ENCODE measurements at regions not wholly inside any gene's neighbourhood (a gene's known extent, or its start where the extent isn't known, plus 50 kb on each side); places are given as distances from the start of the nearest gene placed in this dataset.

DNA sequence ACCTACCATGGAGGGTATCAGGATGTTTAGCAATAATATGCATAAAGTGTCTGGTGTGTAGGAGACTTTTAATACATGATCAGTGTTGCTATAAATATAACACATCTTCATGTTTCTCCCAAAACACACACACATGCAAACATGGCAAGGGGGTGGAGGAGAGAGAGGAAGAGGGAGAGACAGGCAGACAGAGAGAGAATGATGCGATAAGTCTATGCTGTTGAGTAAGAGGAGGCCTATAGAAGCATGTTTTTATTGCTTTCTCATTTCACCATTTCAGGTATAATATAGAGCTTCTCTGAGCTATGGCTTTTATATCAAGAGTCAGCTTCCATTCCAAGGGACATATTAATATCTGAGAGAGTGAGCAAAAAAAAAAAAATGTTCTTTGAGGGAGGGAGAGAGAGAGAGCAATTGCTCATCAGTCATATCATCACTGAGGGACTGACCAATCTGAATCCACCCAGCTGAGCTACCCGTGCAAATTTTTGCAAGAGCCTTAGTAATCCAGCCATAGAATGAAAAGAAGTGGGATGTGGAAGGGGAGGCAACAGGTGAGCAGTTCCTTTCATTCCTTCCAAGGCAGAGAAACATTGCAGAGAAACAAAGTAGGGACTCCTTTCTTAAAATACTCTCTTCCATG lies 54.8 kb upstream of the RASSF8 start:
- intact Hi-C loops (cut with DNase I; ENCODE audit: low total_unique reads) (no loop called here), in situ Hi-C loops (cut with MboI; ENCODE audit: low sequenced_read_pairs in 4 of 4) (no loop called here)
- Histone ChIP-seq H3K27ac (no peak overlapping the region), H3K4me1 (no peaks in the 10 kb centered on the region), H3K36me3 (no peaks in the 10 kb centered on the region), H3K4me3 (no peak overlapping the region), H3K27me3 (no peaks in the 10 kb centered on the region), H3K9me3 (no peaks in the 10 kb centered on the region)
- TF ChIP-seq POLR2A (IDR thresholded peaks at IDR 0.05), result no peak
- TF ChIP-seq, protein P1, sequence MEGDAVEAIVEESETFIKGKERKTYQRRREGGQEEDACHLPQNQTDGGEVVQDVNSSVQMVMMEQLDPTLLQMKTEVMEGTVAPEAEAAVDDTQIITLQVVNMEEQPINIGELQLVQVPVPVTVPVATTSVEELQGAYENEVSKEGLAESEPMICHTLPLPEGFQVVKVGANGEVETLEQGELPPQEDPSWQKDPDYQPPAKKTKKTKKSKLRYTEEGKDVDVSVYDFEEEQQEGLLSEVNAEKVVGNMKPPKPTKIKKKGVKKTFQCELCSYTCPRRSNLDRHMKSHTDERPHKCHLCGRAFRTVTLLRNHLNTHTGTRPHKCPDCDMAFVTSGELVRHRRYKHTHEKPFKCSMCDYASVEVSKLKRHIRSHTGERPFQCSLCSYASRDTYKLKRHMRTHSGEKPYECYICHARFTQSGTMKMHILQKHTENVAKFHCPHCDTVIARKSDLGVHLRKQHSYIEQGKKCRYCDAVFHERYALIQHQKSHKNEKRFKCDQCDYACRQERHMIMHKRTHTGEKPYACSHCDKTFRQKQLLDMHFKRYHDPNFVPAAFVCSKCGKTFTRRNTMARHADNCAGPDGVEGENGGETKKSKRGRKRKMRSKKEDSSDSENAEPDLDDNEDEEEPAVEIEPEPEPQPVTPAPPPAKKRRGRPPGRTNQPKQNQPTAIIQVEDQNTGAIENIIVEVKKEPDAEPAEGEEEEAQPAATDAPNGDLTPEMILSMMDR (IDR thresholded peaks at IDR 0.05 in 4 of 5, conservative IDR thresholded peaks at IDR 0.05 in 1 of 5), result no peak
- DNase-seq, result no peak
- no peak for ATAC-seq

DNA sequence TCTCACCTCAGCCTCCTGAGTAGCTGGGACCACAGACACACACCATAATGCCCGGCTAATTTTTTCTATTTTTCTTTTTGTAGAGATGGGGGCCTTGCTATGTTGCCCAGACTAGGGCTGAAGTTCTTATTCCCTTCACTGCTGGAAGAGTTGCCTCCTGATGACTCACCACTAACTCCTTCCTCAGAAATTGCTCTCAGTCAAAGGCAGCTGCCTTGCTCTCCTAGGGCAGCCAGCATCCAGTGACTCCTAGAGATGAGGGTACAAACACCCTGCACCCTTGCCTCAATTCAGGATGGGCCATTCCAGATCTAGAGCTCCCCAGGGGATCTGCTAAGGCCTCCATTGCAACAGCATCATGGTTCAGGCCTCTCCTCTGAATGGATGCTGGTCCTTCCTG lies 54.0 kb upstream of the RASSF8 start:
- no peaks in the 10 kb centered on the region for H3K36me3 ChIP-seq
- in situ Hi-C loops (cut with MboI; ENCODE audit: low sequenced_read_pairs in 4 of 4) (no loop called here), intact Hi-C loops (cut with DNase I; ENCODE audit: low total_unique reads) (no loop called here)
- DNase-seq (no peak), ATAC-seq (no peak)
- no peak overlapping the region for H3K27ac ChIP-seq
- H3K27me3 ChIP-seq, result no peaks in the 10 kb centered on the region
- H3K4me1 ChIP-seq, result no peaks in the 10 kb centered on the region
- no peaks in the 10 kb centered on the region for H3K9me3 ChIP-seq
- TF ChIP-seq POLR2A (IDR thresholded peaks at IDR 0.05), result no peak
- TF ChIP-seq, protein P1 (IDR thresholded peaks at IDR 0.05 in 4 of 5, conservative IDR thresholded peaks at IDR 0.05 in 1 of 5), result no peak
- no peak overlapping the region for H3K4me3 ChIP-seq

GRCh38 chr12:25906651-25907340 lies 51.7 kb upstream of the RASSF8 start:
- no peak for DNase-seq
- intact Hi-C loops (cut with DNase I; ENCODE audit: low total_unique reads), result no loop called here
- in situ Hi-C loops (cut with MboI; ENCODE audit: low sequenced_read_pairs in 4 of 4), result no loop called here

More at GRCh38 chr12:25906651-25907340, 51.7 kb upstream of the RASSF8 start:
- H3K27ac ChIP-seq, result no peak overlapping the region
- ATAC-seq, result no peak
- TF ChIP-seq POLR2A (IDR thresholded peaks at IDR 0.05), result no peak
- TF ChIP-seq, protein P1 (IDR thresholded peaks at IDR 0.05 in 4 of 5, conservative IDR thresholded peaks at IDR 0.05 in 1 of 5), result no peak
- H3K36me3 ChIP-seq, result no peaks in the 10 kb centered on the region
- no peak overlapping the region for H3K4me3 ChIP-seq
- H3K27me3 ChIP-seq, result no peaks in the 10 kb centered on the region
- no peaks in the 10 kb centered on the region for H3K4me1 ChIP-seq
- H3K9me3 ChIP-seq, result no peaks in the 10 kb centered on the region

Small RNA genes lying in the stretch of these regions (microRNA-seq; reads per million reads assigned to microRNA genes)
- gene MIR4302 (ENCODE audit: borderline replicate concordance in 2 of 2), result 0 reads per million in 2 donors

Data from gastrocnemius medialis (tissue), 4 donors.